Left ventricle myocardium inferior (tissue), 1 donor: ENCODE measurements at regions not wholly inside any gene's neighbourhood (a gene's known extent, or its start where the extent isn't known, plus 50 kb on each side); places are given as distances from the start of the nearest gene placed in this dataset.

Experiments used
- DNase-seq: peaks from one replicate; pipeline ENCODE4 v3.0.0-alpha.2; 2020
- H3K27ac ChIP-seq: fragments of 200-600 bp; replicated peaks from 2 replicates; pipeline ENCODE4 v1.8.0; 2021
- H3K27me3 ChIP-seq: fragments of 200-600 bp; 2 replicates; pipeline ENCODE4 v1.8.0; 2021; ENCODE audit warnings: low read depth
- H3K36me3 ChIP-seq: fragments of 200-600 bp; 2 replicates; pipeline ENCODE4 v1.8.0; 2021
- H3K4me1 ChIP-seq: fragments of 200-600 bp; 2 replicates; pipeline ENCODE4 v1.8.0; 2021
- H3K4me3 ChIP-seq: fragments of 200-600 bp; 2 replicates; pipeline ENCODE4 v1.8.0; 2021; ENCODE audit warnings: mild to moderate bottlenecking, moderate library complexity
- H3K9me3 ChIP-seq: fragments of 200-600 bp; replicated peaks from 2 replicates; pipeline ENCODE4 v1.8.0; 2021
- intact Hi-C: fragments of 100-400 bp; cut with micrococcal nuclease; formaldehyde crosslinking; loops from one replicate; pipeline ENCODE4 v1.11.0; 2022
- TF ChIP-seq, protein P1 (sequence below): fragments of 200-600 bp; IDR thresholded peaks from 2 replicates; pipeline ENCODE4 v1.8.0; 2021; ENCODE audit warnings: antibody characterized with exemption, mild to moderate bottlenecking, borderline replicate concordance
- donor health status: DM: no; HTN: yes; CAD: no; lungs with severe emphysema.

DNA sequence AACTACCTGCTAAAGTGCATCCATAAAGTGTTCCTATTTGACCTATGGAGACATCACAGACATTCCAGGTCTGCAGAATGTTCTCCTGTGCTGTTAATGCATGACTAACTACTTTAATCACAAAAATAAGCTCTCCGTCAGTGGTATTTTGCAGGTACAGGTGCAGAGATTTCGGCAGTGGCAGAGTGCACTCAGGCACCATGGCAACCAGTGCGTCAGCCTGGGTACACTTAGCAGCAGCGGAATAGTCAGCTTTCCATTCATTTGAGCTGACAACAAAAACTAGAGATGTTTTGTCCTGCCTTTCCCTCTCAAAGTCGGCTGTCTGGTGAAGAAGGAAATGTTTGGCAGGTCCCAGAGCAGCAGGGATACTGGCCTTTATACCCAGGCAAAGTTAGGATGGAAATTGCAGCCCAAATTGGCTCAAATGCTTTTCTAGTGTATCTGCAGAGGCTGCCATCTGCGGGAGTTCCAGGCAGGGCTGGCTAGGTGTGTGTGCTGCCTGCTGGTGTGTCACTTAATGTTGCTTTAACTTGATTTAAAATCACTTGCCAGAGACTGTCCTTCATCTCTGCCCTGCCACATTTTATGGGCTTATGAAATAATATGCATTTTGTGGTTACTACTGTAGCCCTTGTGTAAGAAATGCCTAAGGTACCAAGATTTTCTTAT, 195.8 kb downstream of the RAP2A start:
- intact Hi-C loops, result no loop called here
- no peak overlapping the region for H3K4me3 ChIP-seq
- no peak overlapping the region for H3K27ac ChIP-seq
- no peaks in the 10 kb centered on the region for H3K36me3 ChIP-seq
- TF ChIP-seq, protein P1, sequence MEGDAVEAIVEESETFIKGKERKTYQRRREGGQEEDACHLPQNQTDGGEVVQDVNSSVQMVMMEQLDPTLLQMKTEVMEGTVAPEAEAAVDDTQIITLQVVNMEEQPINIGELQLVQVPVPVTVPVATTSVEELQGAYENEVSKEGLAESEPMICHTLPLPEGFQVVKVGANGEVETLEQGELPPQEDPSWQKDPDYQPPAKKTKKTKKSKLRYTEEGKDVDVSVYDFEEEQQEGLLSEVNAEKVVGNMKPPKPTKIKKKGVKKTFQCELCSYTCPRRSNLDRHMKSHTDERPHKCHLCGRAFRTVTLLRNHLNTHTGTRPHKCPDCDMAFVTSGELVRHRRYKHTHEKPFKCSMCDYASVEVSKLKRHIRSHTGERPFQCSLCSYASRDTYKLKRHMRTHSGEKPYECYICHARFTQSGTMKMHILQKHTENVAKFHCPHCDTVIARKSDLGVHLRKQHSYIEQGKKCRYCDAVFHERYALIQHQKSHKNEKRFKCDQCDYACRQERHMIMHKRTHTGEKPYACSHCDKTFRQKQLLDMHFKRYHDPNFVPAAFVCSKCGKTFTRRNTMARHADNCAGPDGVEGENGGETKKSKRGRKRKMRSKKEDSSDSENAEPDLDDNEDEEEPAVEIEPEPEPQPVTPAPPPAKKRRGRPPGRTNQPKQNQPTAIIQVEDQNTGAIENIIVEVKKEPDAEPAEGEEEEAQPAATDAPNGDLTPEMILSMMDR, result no peak
- no peaks in the 10 kb centered on the region for H3K27me3 ChIP-seq
- peaks cover 31% of the 10 kb centered on the region for H3K9me3 ChIP-seq
- no peak for DNase-seq
- peaks cover 9% of the 10 kb centered on the region for H3K4me1 ChIP-seq

DNA sequence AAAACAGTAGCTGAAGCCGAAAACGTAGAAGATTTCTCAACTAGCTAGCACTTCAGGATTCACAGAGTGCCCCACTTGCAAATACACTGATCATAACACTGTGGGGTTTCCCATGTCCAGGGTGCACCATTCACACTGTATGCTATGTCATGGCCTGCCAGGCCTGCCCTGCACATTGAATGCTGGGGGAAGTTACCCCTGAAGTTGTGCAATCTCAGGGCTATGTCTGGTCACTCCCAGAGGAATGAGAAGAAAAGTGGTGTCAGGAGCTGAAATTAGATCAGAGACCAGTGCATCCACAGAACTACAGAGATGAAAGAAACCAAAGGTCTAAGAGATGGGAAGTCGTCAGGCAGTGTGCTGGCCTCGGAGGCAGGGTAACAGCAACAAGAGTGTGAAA, 196.8 kb downstream of the RAP2A start:
- H3K27ac ChIP-seq, result no peak overlapping the region
- H3K4me3 ChIP-seq, result no peak overlapping the region
- no peaks in the 10 kb centered on the region for H3K27me3 ChIP-seq
- H3K36me3 ChIP-seq, result no peaks in the 10 kb centered on the region
- intact Hi-C loops, result no loop called here
- H3K9me3 ChIP-seq, result peaks cover 31% of the 10 kb centered on the region
- no peak for DNase-seq
- peaks cover 9% of the 10 kb centered on the region for H3K4me1 ChIP-seq
- TF ChIP-seq, protein P1, result no peak

DNA sequence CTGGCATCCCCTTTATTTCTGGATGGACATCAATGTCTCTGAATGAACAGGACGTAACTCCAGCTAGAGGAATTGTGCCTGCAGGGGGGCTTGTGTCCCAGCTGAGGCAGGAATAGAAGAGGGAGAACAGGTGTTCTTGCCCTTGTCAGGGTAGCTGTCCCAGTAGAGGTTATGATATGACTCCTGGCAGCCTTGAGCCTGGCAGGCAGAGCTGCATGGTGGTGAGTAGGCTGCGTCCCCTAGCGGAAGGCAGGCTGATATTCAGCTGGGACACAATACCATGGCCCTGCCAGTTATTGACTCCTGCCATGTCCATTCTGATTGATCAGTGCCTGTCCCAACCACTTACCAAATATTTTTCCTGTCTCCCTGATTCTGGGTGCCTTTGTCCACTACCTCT, 197.2 kb downstream of the RAP2A start:
- H3K4me1 ChIP-seq, result peaks cover 9% of the 10 kb centered on the region
- peaks cover 31% of the 10 kb centered on the region for H3K9me3 ChIP-seq
- no peaks in the 10 kb centered on the region for H3K36me3 ChIP-seq
- H3K27ac ChIP-seq, result no peak overlapping the region
- no peaks in the 10 kb centered on the region for H3K27me3 ChIP-seq
- H3K4me3 ChIP-seq, result no peak overlapping the region
- DNase-seq, result no peak
- intact Hi-C loops, result no loop called here
- TF ChIP-seq, protein P1, result no peak

DNA sequence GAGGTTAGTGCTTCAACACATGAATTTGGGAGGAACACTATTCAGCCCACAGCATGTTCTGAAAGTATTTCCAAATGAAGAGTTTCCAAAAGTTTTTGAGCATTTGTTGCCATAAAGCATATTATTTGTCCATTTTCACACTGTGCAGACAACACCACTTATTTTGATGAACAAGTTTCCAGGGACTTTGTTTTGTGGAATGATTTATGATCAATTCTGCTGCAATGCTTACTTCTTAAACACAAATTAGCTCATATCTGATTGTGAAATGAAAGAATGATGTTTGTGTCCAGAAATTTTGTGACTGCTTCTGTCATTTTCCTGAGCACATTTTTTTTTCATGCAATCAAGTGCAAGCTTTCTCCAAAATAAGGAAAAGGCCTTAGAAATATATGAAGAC, 205.3 kb downstream of the RAP2A start:
- H3K4me1 ChIP-seq, result no peaks in the 10 kb centered on the region
- no peak for DNase-seq
- TF ChIP-seq, protein P1, result no peak
- H3K27me3 ChIP-seq, result no peaks in the 10 kb centered on the region
- intact Hi-C loops, result no loop called here
- H3K36me3 ChIP-seq, result no peaks in the 10 kb centered on the region
- H3K4me3 ChIP-seq, result no peak overlapping the region
- H3K9me3 ChIP-seq, result no peaks in the 10 kb centered on the region
- no peak overlapping the region for H3K27ac ChIP-seq

DNA sequence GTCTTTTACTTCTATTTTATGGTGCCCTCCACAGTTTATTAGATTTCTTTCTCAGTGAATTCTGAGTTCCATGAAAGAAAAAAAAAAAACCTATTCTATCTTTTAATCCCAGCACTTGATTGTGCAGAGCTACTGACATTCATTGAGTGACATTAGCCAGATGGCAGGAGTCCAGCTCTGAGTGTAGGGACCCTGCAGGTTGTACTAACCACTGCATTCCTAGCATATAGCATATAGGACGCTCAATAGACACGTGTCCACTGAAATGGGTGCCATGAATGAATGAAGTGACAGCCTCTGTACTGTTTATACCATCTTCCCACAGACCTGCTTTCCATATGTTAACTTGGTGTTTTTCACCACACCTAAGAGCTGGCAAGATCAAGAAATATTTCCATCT, 206.3 kb downstream of the RAP2A start:
- Histone ChIP-seq H3K36me3 (no peaks in the 10 kb centered on the region), H3K4me3 (no peak overlapping the region), H3K27me3 (no peaks in the 10 kb centered on the region), H3K9me3 (no peaks in the 10 kb centered on the region), H3K4me1 (no peaks in the 10 kb centered on the region), H3K27ac (no peak overlapping the region)
- DNase-seq, result no peak
- intact Hi-C loops, result no loop called here
- TF ChIP-seq, protein P1, result no peak
